Glutamatergic neuron (in vitro differentiated cells): ENCODE measurements at regions not wholly inside any gene's neighbourhood (a gene's known extent, or its start where the extent isn't known, plus 50 kb on each side); places are given as distances from the start of the nearest gene placed in this dataset.

Source experiments
- DNase-seq: peaks from one replicate; pipeline ENCODE4 v3.0.0; 2022
- H3K27ac Mint-ChIP-seq: one replicate; pipeline ENCODE4 v1.8.0; 2020; ENCODE audit warnings: mild to moderate bottlenecking, mixed read lengths, inconsistent platforms; ENCODE audit not compliant: unreplicated experiment
- H3K27me3 Mint-ChIP-seq: one replicate; pipeline ENCODE4 v1.8.0; 2020; ENCODE audit warnings: mild to moderate bottlenecking, moderate library complexity, mixed read lengths, inconsistent platforms; ENCODE audit not compliant: unreplicated experiment
- H3K36me3 Mint-ChIP-seq: one replicate; pipeline ENCODE4 v1.8.0; 2020; ENCODE audit warnings: mild to moderate bottlenecking, mixed read lengths, inconsistent platforms; ENCODE audit not compliant: unreplicated experiment
- H3K4me1 Mint-ChIP-seq: one replicate; pipeline ENCODE4 v1.8.0; 2020; ENCODE audit warnings: mild to moderate bottlenecking, low read depth, mixed read lengths, inconsistent platforms; ENCODE audit not compliant: unreplicated experiment
- H3K4me3 Mint-ChIP-seq: one replicate; pipeline ENCODE4 v1.8.0; 2020; ENCODE audit warnings: mild to moderate bottlenecking, mixed read lengths, inconsistent platforms; ENCODE audit not compliant: unreplicated experiment
- H3K9me3 Mint-ChIP-seq: one replicate; pipeline ENCODE4 v1.8.0; 2020; ENCODE audit warnings: mild to moderate bottlenecking, moderate library complexity, mixed read lengths, inconsistent platforms; ENCODE audit not compliant: unreplicated experiment
- CTCF ChIP-seq: fragments of 200-600 bp; sonication (generic); IDR thresholded peaks from one replicate; pipeline ENCODE4 v1.5.0; 2021; ENCODE audit not compliant: partially characterized antibody, unreplicated experiment

GRCh38 chr5:105740242-105740641, 1930.5 kb downstream of the EFNA5 start:
- Mint-ChIP-seq H3K27ac (no peak overlapping the region), H3K9me3 (no peaks in the 10 kb centered on the region), H3K27me3 (no peaks in the 10 kb centered on the region), H3K4me3 (no peak overlapping the region), H3K36me3 (no peaks in the 10 kb centered on the region), H3K4me1 (no peaks in the 10 kb centered on the region)
- no peak for TF ChIP-seq CTCF
- no peak for DNase-seq

DNA sequence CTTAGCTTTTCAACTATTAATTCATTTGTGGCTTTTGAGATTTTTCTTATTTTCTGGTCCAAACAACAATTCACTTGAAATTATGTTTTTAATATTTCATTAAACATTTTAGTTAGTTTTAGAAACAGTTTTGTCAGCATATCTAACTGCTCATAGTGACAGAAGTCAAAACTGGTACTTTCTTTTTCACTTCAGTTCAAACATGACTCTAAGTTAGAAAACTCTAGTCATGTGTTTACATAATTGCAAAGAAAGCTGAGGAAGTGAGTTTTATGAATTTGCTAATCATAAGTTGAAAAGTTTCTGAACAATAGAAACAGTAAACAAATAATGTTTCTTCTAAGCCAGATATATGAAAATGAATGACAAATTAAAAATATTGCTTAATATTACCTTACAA, 1931.0 kb downstream of the EFNA5 start:
- H3K36me3 Mint-ChIP-seq, result no peaks in the 10 kb centered on the region
- DNase-seq, result no peak
- H3K9me3 Mint-ChIP-seq, result no peaks in the 10 kb centered on the region
- H3K27me3 Mint-ChIP-seq, result no peaks in the 10 kb centered on the region
- no peaks in the 10 kb centered on the region for H3K4me1 Mint-ChIP-seq
- TF ChIP-seq CTCF, result no peak
- no peak overlapping the region for H3K27ac Mint-ChIP-seq
- no peak overlapping the region for H3K4me3 Mint-ChIP-seq

GRCh38 chr5:105735704-105736103, 1935.0 kb downstream of the EFNA5 start:
- Mint-ChIP-seq H3K36me3 (no peaks in the 10 kb centered on the region), H3K27ac (no peak overlapping the region), H3K9me3 (no peaks in the 10 kb centered on the region), H3K4me1 (peaks cover 2% of the 10 kb centered on the region), H3K27me3 (no peaks in the 10 kb centered on the region), H3K4me3 (no peak overlapping the region)
- TF ChIP-seq CTCF, result no peak
- no peak for DNase-seq

DNA sequence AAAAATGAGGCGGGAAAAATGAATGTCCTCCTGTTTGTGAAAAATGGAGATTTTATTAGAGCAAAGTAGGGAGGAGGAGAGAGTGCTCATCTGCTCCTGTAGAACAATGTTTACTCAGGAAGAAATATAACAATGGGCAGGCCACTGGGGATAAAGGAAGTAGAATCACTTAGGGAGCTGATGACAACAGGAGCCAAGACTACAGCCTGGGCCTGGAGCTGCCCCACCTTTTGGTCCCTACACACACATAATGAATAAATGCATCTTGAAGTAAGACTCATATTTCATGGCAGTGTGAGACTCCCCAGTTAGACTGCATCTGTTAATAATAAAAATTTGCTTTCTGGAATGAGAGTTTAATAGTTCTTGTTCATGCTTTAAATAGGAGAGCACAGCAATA, 1939.8 kb downstream of the EFNA5 start:
- H3K4me3 Mint-ChIP-seq, result no peak overlapping the region
- H3K27me3 Mint-ChIP-seq, result no peaks in the 10 kb centered on the region
- no peak overlapping the region for H3K27ac Mint-ChIP-seq
- H3K9me3 Mint-ChIP-seq, result no peaks in the 10 kb centered on the region
- no peak for TF ChIP-seq CTCF
- peaks cover 2% of the 10 kb centered on the region for H3K4me1 Mint-ChIP-seq
- no peaks in the 10 kb centered on the region for H3K36me3 Mint-ChIP-seq
- DNase-seq, result no peak

DNA sequence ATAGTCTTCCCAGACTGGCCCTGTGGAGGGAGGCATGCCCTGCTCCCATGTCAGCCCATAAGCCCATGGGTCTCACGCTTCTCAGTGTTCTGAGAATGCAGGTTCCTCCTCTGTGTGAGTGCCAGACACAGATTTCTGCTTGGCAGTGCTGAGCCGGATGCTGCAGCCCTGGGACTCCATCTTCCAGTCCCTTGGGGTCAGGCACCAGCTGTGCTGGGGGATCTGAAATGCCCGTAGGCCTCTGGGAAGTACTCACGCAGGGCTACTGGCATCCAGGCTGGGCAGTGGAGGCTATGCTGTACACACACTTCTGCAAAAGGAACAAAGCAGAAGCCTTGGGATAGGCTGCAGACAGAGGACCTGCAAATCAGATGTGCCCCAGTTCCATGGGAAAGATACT, 1944.6 kb downstream of the EFNA5 start:
- Mint-ChIP-seq H3K36me3 (no peaks in the 10 kb centered on the region), H3K9me3 (no peaks in the 10 kb centered on the region), H3K4me3 (no peak overlapping the region), H3K27ac (no peak overlapping the region), H3K4me1 (peaks cover 2% of the 10 kb centered on the region), H3K27me3 (no peaks in the 10 kb centered on the region)
- TF ChIP-seq CTCF, result no peak
- peak; percentile 18 for DNase-seq
